ENCODE measurements at regions not wholly inside any gene's neighbourhood (a gene's known extent, or its start where the extent isn't known, plus 50 kb on each side); places are given as distances from the start of the nearest gene placed in this dataset.

- TF ChIP-seq CTCF (IDR thresholded peaks at IDR 0.05; ENCODE audit: low read length) (no peak), EZH2phosphoT487 (IDR thresholded peaks at IDR 0.05; ENCODE audit: low read length) (no peak), EZH2 (optimal IDR thresholded peaks at IDR 0.05; ENCODE audit: low read depth, low read length) (no peak)
Observed at GRCh38 chr2:8527031-8527430, 154.8 kb upstream of the ID2 start.
